HG03045 (cell line): ENCODE measurements at regions not wholly inside any gene's neighbourhood (a gene's known extent, or its start where the extent isn't known, plus 50 kb on each side); places are given as distances from the start of the nearest gene placed in this dataset.
"Not testable (repeated sequence)": the region's sequence is repeated elsewhere in the genome, so short reads cannot be mapped to it uniquely, and the experiment has no call there.

Source experiments
- ATAC-seq: cut with Tn5 transposase; IDR thresholded peaks from one replicate; pipeline ENCODE4 v1.9.1; 2021; ENCODE audit warnings: mild to moderate bottlenecking, moderate library complexity; ENCODE audit not compliant: unreplicated experiment

DNA sequence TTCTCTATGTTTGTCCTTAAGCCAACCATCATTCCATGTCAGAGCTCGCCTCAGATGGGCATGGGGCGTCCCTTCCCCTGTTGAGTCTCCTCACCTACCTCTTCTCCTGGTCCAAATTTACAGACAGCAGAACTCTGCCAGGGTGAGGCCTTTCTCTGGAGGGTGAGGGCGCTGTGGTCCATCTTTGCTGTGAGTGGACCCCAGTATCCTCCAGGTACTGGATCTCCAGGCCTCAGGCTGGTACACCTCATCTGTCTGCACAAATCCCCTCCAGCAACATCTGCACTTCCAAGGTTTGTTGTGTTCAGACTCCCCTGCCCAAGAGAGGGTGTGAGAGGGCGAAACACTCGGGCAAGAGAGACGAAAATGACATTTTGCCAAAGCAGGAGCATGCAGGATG lies 63.9 kb upstream of the EDAR start:
- ATAC-seq: no peak

DNA sequence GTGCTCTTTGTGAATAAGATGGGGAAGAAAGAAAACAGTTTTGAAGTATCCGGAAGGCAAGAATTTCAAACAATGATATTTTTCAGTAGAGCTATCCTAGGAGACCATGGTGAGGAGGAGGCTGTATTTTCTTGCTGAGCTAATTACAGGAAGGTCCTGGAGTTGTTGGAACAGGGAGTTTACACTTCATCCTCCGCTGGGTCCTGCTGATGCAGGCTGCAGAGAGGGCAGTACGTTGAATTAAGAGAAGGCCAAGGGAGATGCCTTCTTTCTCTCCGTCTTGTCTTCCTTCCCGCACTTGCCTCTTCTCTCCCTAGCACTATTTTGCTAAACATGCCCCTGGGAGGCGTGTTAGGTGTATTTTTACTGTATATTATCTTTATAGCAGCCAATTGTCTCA lies 60.0 kb upstream of the EDAR start:
- ATAC-seq: no peak

DNA sequence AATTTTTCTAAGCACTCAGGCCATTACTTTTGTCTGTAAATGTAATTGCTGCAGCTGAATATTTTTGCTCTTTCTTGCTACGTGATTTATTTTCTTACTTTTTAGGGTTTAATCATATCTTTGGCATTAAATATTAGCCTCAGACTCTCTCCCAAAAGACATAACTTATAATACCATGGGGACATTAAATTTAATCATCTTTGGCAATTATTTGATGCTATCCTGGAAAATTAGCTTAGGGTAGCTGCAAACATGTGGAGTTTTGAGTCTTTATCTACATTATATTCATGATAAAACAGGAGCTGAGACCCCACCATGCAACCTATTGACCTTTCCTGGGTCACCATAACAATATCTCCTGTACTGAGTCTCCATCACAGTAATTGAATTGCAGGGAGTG lies 59.1 kb upstream of the EDAR start:
- no peak for ATAC-seq

DNA sequence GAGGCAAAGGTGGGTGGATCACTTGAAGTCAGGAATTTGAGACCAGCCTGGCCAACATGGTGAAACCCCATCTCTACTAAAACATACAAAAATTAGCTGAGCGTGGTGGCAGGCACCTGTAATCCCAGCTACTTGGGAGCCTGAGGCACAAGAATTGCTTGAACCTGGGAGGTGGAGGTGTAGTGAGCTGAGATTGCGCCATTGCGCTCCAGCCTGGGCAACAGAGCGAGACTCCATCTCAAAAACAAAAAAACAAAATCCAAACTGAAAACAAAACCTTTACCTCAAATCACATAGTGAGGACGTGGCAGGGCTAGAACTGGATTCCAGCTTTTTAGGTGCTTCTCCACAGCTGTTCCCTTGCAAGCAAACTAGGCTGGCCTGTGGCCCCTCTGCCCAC lies 58.5 kb upstream of the EDAR start:
- ATAC-seq: not testable (repeated sequence)

DNA sequence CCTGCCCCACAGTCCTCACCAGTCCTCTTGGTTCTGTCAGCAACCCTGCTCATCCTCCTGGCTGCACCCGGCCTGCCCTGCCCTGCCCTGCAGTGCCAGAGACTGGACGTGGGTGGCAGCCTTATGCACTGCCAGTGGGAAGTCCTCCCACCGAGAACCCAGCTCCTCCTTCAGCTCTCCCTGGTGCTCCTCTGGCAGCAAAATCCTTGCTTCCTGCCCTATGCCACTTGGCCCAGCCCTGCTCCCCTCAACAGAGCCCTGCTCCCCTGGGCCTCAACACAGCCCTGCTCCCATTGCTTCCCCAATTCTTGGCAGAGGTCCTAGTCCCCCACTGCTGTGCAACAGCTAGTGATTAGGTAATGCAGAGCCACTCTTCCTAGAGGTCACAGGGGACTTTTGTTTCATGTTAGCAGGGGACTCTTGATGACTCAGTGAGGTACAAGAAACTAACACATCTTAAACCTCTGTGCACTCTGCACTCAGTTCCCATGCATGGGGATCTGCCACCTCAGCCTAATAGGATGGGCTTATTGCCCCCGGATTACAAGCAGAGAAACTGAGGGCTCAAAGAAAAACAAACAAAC lies 58.0 kb upstream of the EDAR start:
- ATAC-seq: peak; percentile 79

DNA sequence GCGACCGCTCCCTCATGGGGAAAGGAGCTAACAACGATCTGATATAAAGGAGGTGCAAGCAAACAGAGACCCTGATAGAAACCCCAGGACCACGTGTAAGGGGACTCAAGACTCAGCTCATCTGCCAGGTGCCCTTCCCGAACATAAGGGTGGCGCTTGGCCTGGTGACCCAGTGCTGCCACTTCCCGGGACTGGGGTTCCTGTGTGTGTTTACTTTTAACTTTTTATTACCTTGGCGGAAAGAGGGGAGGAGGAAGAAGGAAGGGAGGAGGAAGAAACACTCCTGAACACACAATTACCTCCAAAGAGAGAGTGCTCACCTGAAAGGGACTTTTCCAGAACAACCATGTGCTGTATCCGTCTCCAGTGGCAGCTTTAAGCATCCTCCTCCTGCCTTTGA lies 56.5 kb upstream of the EDAR start:
- ATAC-seq: no peak

DNA sequence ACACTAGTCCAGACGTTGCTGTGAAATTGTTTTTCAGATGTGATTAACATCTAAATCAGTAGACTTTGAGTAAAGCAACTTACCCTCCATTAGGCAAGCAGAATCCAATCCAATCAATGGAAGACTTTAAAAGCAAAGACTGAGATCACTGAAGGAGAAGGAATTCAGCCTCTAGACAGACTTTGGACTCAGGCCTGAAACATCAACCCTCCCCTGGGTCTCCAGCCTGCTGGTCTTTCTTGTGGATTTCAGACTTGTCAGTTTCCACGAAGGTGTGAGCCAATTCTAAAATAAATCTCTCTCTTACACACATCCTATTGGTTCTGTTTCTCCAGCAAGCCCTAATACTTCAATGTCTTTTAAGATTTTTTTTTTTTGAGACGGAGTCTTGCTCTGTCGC lies 50.0 kb upstream of the EDAR start:
- ATAC-seq: no peak
